Ishikawa (cell line): ENCODE measurements at regions not wholly inside any gene's neighbourhood (a gene's known extent, or its start where the extent isn't known, plus 50 kb on each side); places are given as distances from the start of the nearest gene placed in this dataset.

Experiments
- CEBPB ChIP-seq: IDR thresholded peaks from 2 replicates; pipeline ENCODE4 v1.6.1; 2012
- EP300 ChIP-seq: IDR thresholded peaks from 2 replicates; pipeline ENCODE4 v1.6.1; 2012; ENCODE audit warnings: borderline replicate concordance
- MAX ChIP-seq: IDR thresholded peaks from 2 replicates; pipeline ENCODE4 v1.6.1; 2012
- NFIC ChIP-seq: IDR thresholded peaks from 2 replicates; pipeline ENCODE4 v1.6.1; 2012
- RAD21 ChIP-seq: IDR thresholded peaks from 2 replicates; pipeline ENCODE4 v1.6.1; 2012; ENCODE audit warnings: low read depth
- TAF1 ChIP-seq: IDR thresholded peaks from 2 replicates; pipeline ENCODE4 v1.6.1; 2012; ENCODE audit warnings: low read depth, mild to moderate bottlenecking
- TEAD4 ChIP-seq: IDR thresholded peaks from 2 replicates; pipeline ENCODE4 v1.6.1; 2012
- YY1 ChIP-seq: IDR thresholded peaks from 2 replicates; pipeline ENCODE4 v1.6.1; 2012; ENCODE audit warnings: low read depth

- TF ChIP-seq NFIC (no peak), RAD21 (no peak), CEBPB (no peak), MAX (no peak), TAF1 (no peak), TEAD4 (no peak), YY1 (no peak), EP300 (no peak)
Measured at GRCh38 chr9:126155756-126156664, 170.6 kb upstream of the MVB12B start.
